ENCODE measurements at regions not wholly inside any gene's neighbourhood (a gene's known extent, or its start where the extent isn't known, plus 50 kb on each side); places are given as distances from the start of the nearest gene placed in this dataset.

DNA sequence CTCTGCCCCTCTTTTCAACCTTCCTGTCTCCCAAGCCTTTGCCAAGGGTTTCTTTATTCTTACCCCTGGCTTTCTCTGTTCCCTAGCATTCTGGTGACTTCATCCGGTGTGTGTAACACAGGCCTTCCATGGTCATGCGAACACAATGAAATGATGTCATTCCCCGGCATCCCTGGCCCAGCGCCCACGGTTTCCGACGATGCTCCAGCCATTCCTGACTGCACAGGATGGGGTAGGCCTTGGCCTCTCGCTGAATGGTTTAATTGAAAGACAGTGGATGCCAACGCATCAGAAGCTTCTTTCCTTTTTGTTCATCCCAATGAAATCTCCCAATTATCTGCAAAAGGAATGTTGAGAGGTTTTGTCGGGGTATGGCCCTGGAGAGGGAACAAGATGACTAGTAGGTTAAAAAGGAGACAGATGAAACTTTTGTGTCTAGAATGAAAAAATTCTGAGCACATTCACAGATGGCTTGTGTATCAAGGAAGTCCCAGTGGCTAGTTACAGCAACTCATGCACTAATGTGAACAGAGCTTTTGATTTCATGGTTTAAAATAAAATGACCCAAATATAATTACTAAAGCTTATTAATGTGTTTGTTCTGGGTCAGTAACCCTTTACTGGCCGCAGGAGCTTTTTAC is 655.0 kb downstream of the QKI start:
- Histone ChIP-seq H3F3A (ENCODE audit: insufficient read depth, low read length, poor library complexity, severe bottlenecking) (no peaks in the 10 kb centered on the region), H2AFZ (ENCODE audit: low read depth, low read length) (no peak overlapping the region), H3K36me3 (ENCODE audit: insufficient read depth, low read length) (no peaks in the 10 kb centered on the region), H4K20me1 (ENCODE audit: insufficient read depth) (no peaks in the 10 kb centered on the region), H3K4me3 (ENCODE audit: low read length) (no peak overlapping the region), H3K9ac (ENCODE audit: low read length) (no peak overlapping the region), H3K27ac (ENCODE audit: low read length) (no peak overlapping the region), H3K4me2 (ENCODE audit: low read length) (no peak overlapping the region), H3K9me3 (ENCODE audit: low read length) (no peaks in the 10 kb centered on the region), H3K79me2 (replicated peaks; ENCODE audit: insufficient read depth, low read length) (no peaks in the 10 kb centered on the region), H3K9me2 (ENCODE audit: insufficient read depth, low read length) (no peaks in the 10 kb centered on the region), H3K27me3 (ENCODE audit: insufficient read depth, low read depth, low read length) (no peaks in the 10 kb centered on the region)
- no peak for TF ChIP-seq MXI1 (conservative IDR thresholded peaks at IDR 0.05; ENCODE audit: poor library complexity, severe bottlenecking)
- TF ChIP-seq, protein P1, sequence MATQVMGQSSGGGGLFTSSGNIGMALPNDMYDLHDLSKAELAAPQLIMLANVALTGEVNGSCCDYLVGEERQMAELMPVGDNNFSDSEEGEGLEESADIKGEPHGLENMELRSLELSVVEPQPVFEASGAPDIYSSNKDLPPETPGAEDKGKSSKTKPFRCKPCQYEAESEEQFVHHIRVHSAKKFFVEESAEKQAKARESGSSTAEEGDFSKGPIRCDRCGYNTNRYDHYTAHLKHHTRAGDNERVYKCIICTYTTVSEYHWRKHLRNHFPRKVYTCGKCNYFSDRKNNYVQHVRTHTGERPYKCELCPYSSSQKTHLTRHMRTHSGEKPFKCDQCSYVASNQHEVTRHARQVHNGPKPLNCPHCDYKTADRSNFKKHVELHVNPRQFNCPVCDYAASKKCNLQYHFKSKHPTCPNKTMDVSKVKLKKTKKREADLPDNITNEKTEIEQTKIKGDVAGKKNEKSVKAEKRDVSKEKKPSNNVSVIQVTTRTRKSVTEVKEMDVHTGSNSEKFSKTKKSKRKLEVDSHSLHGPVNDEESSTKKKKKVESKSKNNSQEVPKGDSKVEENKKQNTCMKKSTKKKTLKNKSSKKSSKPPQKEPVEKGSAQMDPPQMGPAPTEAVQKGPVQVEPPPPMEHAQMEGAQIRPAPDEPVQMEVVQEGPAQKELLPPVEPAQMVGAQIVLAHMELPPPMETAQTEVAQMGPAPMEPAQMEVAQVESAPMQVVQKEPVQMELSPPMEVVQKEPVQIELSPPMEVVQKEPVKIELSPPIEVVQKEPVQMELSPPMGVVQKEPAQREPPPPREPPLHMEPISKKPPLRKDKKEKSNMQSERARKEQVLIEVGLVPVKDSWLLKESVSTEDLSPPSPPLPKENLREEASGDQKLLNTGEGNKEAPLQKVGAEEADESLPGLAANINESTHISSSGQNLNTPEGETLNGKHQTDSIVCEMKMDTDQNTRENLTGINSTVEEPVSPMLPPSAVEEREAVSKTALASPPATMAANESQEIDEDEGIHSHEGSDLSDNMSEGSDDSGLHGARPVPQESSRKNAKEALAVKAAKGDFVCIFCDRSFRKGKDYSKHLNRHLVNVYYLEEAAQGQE (IDR thresholded peaks at IDR 0.05; ENCODE audit: borderline replicate concordance) = no peak
- no peak for TF ChIP-seq POLR2AphosphoS5 (IDR thresholded peaks at IDR 0.05)

DNA sequence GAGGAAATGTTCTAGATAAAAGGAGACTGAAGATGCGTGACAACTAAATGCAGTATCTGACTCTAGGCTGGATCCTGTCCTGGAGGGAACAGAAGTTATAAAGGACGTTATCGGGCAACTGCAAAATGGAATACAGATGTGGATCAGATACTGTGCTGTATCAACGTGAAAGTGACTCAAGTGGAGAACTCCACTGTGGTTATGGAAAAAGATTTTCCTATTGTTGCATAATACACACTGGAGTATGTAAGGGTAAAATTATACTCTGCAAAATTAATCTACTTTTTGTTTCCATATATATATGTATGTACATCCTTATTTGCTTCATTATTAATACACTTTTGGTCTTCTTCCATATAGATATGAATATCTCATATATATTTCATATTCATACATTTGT is 654.0 kb downstream of the QKI start:
- no peak overlapping the region for H3K27ac ChIP-seq (ENCODE audit: low read length)
- H2AFZ ChIP-seq (ENCODE audit: low read depth, low read length) = no peak overlapping the region
- no peaks in the 10 kb centered on the region for H3K9me3 ChIP-seq (ENCODE audit: low read length)

More for the DNA sequence above, 654.0 kb downstream of the QKI start:
- Histone ChIP-seq H3K36me3 (ENCODE audit: insufficient read depth, low read length) (no peaks in the 10 kb centered on the region), H3K9me2 (ENCODE audit: insufficient read depth, low read length) (no peaks in the 10 kb centered on the region), H3K79me2 (replicated peaks; ENCODE audit: insufficient read depth, low read length) (no peaks in the 10 kb centered on the region), H3K4me2 (ENCODE audit: low read length) (no peak overlapping the region), H4K20me1 (ENCODE audit: insufficient read depth) (no peaks in the 10 kb centered on the region), H3K4me3 (ENCODE audit: low read length) (no peak overlapping the region), H3K9ac (ENCODE audit: low read length) (no peak overlapping the region), H3K27me3 (ENCODE audit: insufficient read depth, low read depth, low read length) (no peaks in the 10 kb centered on the region), H3F3A (ENCODE audit: insufficient read depth, low read length, poor library complexity, severe bottlenecking) (no peaks in the 10 kb centered on the region)
- TF ChIP-seq, protein P2, sequence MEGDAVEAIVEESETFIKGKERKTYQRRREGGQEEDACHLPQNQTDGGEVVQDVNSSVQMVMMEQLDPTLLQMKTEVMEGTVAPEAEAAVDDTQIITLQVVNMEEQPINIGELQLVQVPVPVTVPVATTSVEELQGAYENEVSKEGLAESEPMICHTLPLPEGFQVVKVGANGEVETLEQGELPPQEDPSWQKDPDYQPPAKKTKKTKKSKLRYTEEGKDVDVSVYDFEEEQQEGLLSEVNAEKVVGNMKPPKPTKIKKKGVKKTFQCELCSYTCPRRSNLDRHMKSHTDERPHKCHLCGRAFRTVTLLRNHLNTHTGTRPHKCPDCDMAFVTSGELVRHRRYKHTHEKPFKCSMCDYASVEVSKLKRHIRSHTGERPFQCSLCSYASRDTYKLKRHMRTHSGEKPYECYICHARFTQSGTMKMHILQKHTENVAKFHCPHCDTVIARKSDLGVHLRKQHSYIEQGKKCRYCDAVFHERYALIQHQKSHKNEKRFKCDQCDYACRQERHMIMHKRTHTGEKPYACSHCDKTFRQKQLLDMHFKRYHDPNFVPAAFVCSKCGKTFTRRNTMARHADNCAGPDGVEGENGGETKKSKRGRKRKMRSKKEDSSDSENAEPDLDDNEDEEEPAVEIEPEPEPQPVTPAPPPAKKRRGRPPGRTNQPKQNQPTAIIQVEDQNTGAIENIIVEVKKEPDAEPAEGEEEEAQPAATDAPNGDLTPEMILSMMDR (IDR thresholded peaks at IDR 0.05; ENCODE audit: poor library complexity, severe bottlenecking) = no peak
- TF ChIP-seq TAF1 (IDR thresholded peaks at IDR 0.05; ENCODE audit: low read depth) (no peak), MXI1 (conservative IDR thresholded peaks at IDR 0.05; ENCODE audit: poor library complexity, severe bottlenecking) (no peak), RAD21 (conservative IDR thresholded peaks at IDR 0.05) (no peak), EZH2 (IDR thresholded peaks at IDR 0.05; ENCODE audit: borderline replicate concordance, insufficient read depth, low read length, poor library complexity, severe bottlenecking) (no peak), EP300 (conservative IDR thresholded peaks at IDR 0.05; ENCODE audit: poor library complexity, severe bottlenecking) (no peak), POLR2AphosphoS5 (IDR thresholded peaks at IDR 0.05) (no peak), SMC3 (conservative IDR thresholded peaks at IDR 0.05; ENCODE audit: poor library complexity) (no peak)
- TF ChIP-seq, protein P1 (IDR thresholded peaks at IDR 0.05; ENCODE audit: borderline replicate concordance) = no peak

All from neural cell (in vitro differentiated cells).